Mucosa of descending colon (tissue), 3 donors: ENCODE measurements at regions not wholly inside any gene's neighbourhood (a gene's known extent, or its start where the extent isn't known, plus 50 kb on each side); places are given as distances from the start of the nearest gene placed in this dataset.

Experiments
- ATAC-seq: fragments of 200-7000 bp; cut with Tn5 transposase; one replicate; pipeline ENCODE4 v1.9.1; 2020; ENCODE audit warnings: mild to moderate bottlenecking, moderate library complexity
- DNase-seq, 3 donors: peaks; one replicate each; pipeline ENCODE4 v3.0.0-alpha.2; 2020
- H3K36me3 ChIP-seq: fragments of 200-600 bp; one replicate; pipeline ENCODE4 v1.8.0; 2021; ENCODE audit warnings: low read depth, mild to moderate bottlenecking
- H3K4me1 ChIP-seq: fragments of 200-600 bp; one replicate; pipeline ENCODE4 v1.8.0; 2021; ENCODE audit warnings: low read depth, mild to moderate bottlenecking
- H3K4me3 ChIP-seq: fragments of 200-600 bp; one replicate; pipeline ENCODE4 v1.8.0; 2021; ENCODE audit warnings: mild to moderate bottlenecking
- H3K9me3 ChIP-seq: fragments of 200-600 bp; one replicate; pipeline ENCODE4 v1.8.0; 2021; ENCODE audit warnings: mild to moderate bottlenecking
- intact Hi-C, 2 donors: fragments of 100-400 bp; cut with DNase I in 1 of 2; cut with micrococcal nuclease in 1 of 2; formaldehyde crosslinking; loops; one replicate each; pipeline versions ENCODE4 v1.11.0 to v1.11.1; 2022; cut with DNase I, micrococcal nuclease
- TF ChIP-seq, protein P1 (sequence below): fragments of 200-600 bp; IDR thresholded peaks from one replicate; pipeline ENCODE4 v1.8.0; 2022; ENCODE audit warnings: antibody characterized with exemption, mild to moderate bottlenecking
- donor health status: DM: no; HTN: no; CAD: no; lungs with moderate emphysema.
- donor health status: DM: no; HTN: no; CAD: no.
- donor health status: DM: no; HTN: yes; CAD: no.

- Histone ChIP-seq H3K9me3 (no peaks in the 10 kb centered on the region), H3K4me1 (no peaks in the 10 kb centered on the region), H3K4me3 (no peak overlapping the region), H3K36me3 (no peaks in the 10 kb centered on the region)
- intact Hi-C loops, result no loop called here
- TF ChIP-seq, protein P1, sequence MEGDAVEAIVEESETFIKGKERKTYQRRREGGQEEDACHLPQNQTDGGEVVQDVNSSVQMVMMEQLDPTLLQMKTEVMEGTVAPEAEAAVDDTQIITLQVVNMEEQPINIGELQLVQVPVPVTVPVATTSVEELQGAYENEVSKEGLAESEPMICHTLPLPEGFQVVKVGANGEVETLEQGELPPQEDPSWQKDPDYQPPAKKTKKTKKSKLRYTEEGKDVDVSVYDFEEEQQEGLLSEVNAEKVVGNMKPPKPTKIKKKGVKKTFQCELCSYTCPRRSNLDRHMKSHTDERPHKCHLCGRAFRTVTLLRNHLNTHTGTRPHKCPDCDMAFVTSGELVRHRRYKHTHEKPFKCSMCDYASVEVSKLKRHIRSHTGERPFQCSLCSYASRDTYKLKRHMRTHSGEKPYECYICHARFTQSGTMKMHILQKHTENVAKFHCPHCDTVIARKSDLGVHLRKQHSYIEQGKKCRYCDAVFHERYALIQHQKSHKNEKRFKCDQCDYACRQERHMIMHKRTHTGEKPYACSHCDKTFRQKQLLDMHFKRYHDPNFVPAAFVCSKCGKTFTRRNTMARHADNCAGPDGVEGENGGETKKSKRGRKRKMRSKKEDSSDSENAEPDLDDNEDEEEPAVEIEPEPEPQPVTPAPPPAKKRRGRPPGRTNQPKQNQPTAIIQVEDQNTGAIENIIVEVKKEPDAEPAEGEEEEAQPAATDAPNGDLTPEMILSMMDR, result no peak
- ATAC-seq, result no peak
- DNase-seq, result no peak
Observed at GRCh38 chr16:82358606-82359221, 188.7 kb upstream of the MPHOSPH6 start.

- TF ChIP-seq, protein P1, result no peak
- H3K36me3 ChIP-seq, result no peaks in the 10 kb centered on the region
- ATAC-seq, result no peak
- DNase-seq, result no peak
- H3K9me3 ChIP-seq, result no peaks in the 10 kb centered on the region
- intact Hi-C loops, result no loop called here
- no peak overlapping the region for H3K4me3 ChIP-seq
- no peaks in the 10 kb centered on the region for H3K4me1 ChIP-seq
Observed at GRCh38 chr16:82358161-82358560, 188.1 kb upstream of the MPHOSPH6 start.

- intact Hi-C loops, result no loop called here
- Histone ChIP-seq H3K4me1 (no peaks in the 10 kb centered on the region), H3K9me3 (no peaks in the 10 kb centered on the region), H3K4me3 (no peak overlapping the region), H3K36me3 (no peaks in the 10 kb centered on the region)
- TF ChIP-seq, protein P1, result no peak
- DNase-seq (no peak), ATAC-seq (no peak)
Observed at GRCh38 chr16:82357237-82357636, 187.2 kb upstream of the MPHOSPH6 start.

DNA sequence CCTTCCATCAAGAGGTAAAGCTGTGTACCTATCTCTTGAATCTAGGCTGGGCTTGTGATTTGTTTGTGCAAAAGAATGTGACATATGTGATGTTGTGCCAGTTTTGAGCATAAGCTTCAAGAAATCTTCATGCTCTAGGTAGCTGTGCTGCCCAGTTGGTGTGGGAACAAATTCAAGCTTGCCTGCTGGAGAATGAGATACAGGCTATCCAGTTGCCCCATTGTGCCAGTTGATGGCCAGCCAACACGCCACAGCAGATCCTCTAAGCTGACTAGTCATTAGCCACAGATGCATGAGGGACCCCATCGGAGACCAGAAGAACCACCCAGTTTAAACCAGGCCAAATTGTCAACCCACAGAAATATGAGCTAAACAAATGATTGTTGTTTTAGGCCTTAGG lies 180.5 kb upstream of the MPHOSPH6 start:
- H3K4me1 ChIP-seq, result no peaks in the 10 kb centered on the region
- no peaks in the 10 kb centered on the region for H3K9me3 ChIP-seq
- TF ChIP-seq, protein P1, result no peak
- H3K4me3 ChIP-seq, result no peak overlapping the region
- intact Hi-C loops, result no loop called here
- no peak for DNase-seq
- no peak for ATAC-seq
- H3K36me3 ChIP-seq, result no peaks in the 10 kb centered on the region

DNA sequence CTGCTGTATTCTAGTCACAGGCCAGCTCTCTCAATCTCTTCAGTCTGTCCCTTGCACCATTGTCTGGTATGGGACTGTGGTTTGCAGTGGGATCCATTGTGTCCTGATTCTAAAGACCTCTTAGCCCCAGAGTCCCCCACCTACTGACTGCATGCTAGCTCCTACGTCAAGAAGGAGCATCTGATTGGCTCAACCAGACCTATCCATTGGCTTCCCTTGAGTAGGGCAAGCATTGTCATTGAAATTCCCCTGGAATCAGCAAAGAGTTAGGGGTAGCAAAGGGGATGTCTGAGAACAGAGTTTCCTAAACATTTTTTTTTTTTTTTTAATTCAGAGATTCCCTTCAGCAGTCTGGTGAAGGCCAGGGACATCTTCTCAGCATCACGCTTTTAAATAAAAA lies 175.3 kb upstream of the MPHOSPH6 start:
- DNase-seq, result no peak
- Histone ChIP-seq H3K9me3 (no peaks in the 10 kb centered on the region), H3K4me3 (no peak overlapping the region), H3K36me3 (no peaks in the 10 kb centered on the region), H3K4me1 (no peaks in the 10 kb centered on the region)
- ATAC-seq, result no peak
- TF ChIP-seq, protein P1, result no peak
- intact Hi-C loops, result no loop called here

DNA sequence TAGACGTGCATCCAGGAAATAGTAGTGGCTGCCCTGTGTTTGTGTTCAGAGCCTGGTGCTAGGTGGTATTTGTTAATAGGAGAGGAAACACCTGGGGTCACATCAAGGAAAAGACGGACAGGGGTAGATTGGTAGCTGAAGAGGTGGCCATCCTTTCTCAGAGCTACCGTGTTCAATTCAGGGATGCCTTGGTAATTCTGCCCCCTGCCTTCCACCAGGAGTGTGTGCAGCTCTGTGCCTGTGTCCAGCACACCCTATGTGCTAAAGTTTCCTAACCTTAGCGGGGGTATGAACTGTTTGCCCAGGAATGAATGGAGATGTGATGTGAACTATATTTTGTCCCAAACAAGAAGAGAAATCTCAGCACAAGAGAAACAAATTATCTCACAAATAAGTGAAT lies 174.1 kb upstream of the MPHOSPH6 start:
- no peak for ATAC-seq
- TF ChIP-seq, protein P1, result no peak
- Histone ChIP-seq H3K9me3 (no peaks in the 10 kb centered on the region), H3K36me3 (no peaks in the 10 kb centered on the region), H3K4me1 (no peaks in the 10 kb centered on the region), H3K4me3 (no peak overlapping the region)
- intact Hi-C loops, result no loop called here
- peak in 1 of 3 donors; percentile 3 for DNase-seq
